GM03348 (cell line): ENCODE measurements at regions not wholly inside any gene's neighbourhood (a gene's known extent, or its start where the extent isn't known, plus 50 kb on each side); places are given as distances from the start of the nearest gene placed in this dataset.

Experiments used
- DNase-seq: peaks from one replicate; pipeline ENCODE4 v3.0.0; 2012; ENCODE audit warnings: low spot score

- DNase-seq: no peak
These were observed 330.4 kb downstream of the SLC4A3 start for GRCh38 chr2:219957820-219958219.

GRCh38 chr2:219958941-219959340 is 331.5 kb downstream of the SLC4A3 start:
- no peak for DNase-seq

- no peak for DNase-seq
These were observed 332.0 kb downstream of the SLC4A3 start for GRCh38 chr2:219959471-219959870.

GRCh38 chr2:219961947-219962498 is 334.6 kb downstream of the SLC4A3 start:
- no peak for DNase-seq

GRCh38 chr2:219962801-219963200 is 335.4 kb downstream of the SLC4A3 start:
- DNase-seq: no peak

- no peak for DNase-seq
These were observed 338.1 kb downstream of the SLC4A3 start for GRCh38 chr2:219965287-219966194.

- no peak for DNase-seq
These were observed 340.1 kb downstream of the SLC4A3 start for GRCh38 chr2:219967247-219968245.

- DNase-seq: peak; percentile 26
These were observed 341.4 kb downstream of the SLC4A3 start for GRCh38 chr2:219968685-219969345.

GRCh38 chr2:219969508-219969907 is 342.1 kb downstream of the SLC4A3 start:
- DNase-seq: peak; percentile 22

GRCh38 chr2:219973136-219973535 is 345.7 kb downstream of the SLC4A3 start:
- no peak for DNase-seq

- DNase-seq: no peak
These were observed 349.4 kb downstream of the SLC4A3 start for GRCh38 chr2:219976871-219977270.

GRCh38 chr2:219980638-219981037 is 353.2 kb downstream of the SLC4A3 start:
- no peak for DNase-seq

GRCh38 chr2:219983836-219984235 is 356.4 kb downstream of the SLC4A3 start:
- DNase-seq: peak; percentile 43

- no peak for DNase-seq
These were observed 357.6 kb downstream of the SLC4A3 start for GRCh38 chr2:219985017-219985416.

- DNase-seq: peak; percentile 45
These were observed 360.4 kb downstream of the SLC4A3 start for GRCh38 chr2:219987830-219988229.

- no peak for DNase-seq
These were observed 362.3 kb downstream of the SLC4A3 start for GRCh38 chr2:219989744-219990143.

GRCh38 chr2:219991116-219991515 is 363.7 kb downstream of the SLC4A3 start:
- no peak for DNase-seq

- no peak for DNase-seq
These were observed 368.0 kb downstream of the SLC4A3 start for GRCh38 chr2:219995399-219995798.

- no peak for DNase-seq
These were observed 368.7 kb downstream of the SLC4A3 start for GRCh38 chr2:219995991-219996765.

GRCh38 chr2:219997341-219997851 is 370.0 kb downstream of the SLC4A3 start:
- peak; percentile 26 for DNase-seq

GRCh38 chr2:219998107-219998506 is 370.7 kb downstream of the SLC4A3 start:
- DNase-seq: peak; percentile 39
